ENCODE measurements at regions not wholly inside any gene's neighbourhood (a gene's known extent, or its start where the extent isn't known, plus 50 kb on each side); places are given as distances from the start of the nearest gene placed in this dataset.

GRCh38 chr16:50430076-50430475 lies 61.3 kb upstream of the BRD7 start:
- TF ChIP-seq, protein P1, sequence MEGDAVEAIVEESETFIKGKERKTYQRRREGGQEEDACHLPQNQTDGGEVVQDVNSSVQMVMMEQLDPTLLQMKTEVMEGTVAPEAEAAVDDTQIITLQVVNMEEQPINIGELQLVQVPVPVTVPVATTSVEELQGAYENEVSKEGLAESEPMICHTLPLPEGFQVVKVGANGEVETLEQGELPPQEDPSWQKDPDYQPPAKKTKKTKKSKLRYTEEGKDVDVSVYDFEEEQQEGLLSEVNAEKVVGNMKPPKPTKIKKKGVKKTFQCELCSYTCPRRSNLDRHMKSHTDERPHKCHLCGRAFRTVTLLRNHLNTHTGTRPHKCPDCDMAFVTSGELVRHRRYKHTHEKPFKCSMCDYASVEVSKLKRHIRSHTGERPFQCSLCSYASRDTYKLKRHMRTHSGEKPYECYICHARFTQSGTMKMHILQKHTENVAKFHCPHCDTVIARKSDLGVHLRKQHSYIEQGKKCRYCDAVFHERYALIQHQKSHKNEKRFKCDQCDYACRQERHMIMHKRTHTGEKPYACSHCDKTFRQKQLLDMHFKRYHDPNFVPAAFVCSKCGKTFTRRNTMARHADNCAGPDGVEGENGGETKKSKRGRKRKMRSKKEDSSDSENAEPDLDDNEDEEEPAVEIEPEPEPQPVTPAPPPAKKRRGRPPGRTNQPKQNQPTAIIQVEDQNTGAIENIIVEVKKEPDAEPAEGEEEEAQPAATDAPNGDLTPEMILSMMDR (IDR thresholded peaks at IDR 0.05; ENCODE audit: low read depth, low read length, missing input control): no peak
- TF ChIP-seq JUND (IDR thresholded peaks at IDR 0.05) (no peak), FOXA1 (IDR thresholded peaks at IDR 0.05) (no peak), SP1 (IDR thresholded peaks at IDR 0.05) (no peak), EGR1 (IDR thresholded peaks at IDR 0.05; ENCODE audit: low read depth in 2 of 2) (no peak), RAD21 (IDR thresholded peaks at IDR 0.05) (no peak), YY1 (IDR thresholded peaks at IDR 0.05) (no peak)
- TF ChIP-seq, protein P2, sequence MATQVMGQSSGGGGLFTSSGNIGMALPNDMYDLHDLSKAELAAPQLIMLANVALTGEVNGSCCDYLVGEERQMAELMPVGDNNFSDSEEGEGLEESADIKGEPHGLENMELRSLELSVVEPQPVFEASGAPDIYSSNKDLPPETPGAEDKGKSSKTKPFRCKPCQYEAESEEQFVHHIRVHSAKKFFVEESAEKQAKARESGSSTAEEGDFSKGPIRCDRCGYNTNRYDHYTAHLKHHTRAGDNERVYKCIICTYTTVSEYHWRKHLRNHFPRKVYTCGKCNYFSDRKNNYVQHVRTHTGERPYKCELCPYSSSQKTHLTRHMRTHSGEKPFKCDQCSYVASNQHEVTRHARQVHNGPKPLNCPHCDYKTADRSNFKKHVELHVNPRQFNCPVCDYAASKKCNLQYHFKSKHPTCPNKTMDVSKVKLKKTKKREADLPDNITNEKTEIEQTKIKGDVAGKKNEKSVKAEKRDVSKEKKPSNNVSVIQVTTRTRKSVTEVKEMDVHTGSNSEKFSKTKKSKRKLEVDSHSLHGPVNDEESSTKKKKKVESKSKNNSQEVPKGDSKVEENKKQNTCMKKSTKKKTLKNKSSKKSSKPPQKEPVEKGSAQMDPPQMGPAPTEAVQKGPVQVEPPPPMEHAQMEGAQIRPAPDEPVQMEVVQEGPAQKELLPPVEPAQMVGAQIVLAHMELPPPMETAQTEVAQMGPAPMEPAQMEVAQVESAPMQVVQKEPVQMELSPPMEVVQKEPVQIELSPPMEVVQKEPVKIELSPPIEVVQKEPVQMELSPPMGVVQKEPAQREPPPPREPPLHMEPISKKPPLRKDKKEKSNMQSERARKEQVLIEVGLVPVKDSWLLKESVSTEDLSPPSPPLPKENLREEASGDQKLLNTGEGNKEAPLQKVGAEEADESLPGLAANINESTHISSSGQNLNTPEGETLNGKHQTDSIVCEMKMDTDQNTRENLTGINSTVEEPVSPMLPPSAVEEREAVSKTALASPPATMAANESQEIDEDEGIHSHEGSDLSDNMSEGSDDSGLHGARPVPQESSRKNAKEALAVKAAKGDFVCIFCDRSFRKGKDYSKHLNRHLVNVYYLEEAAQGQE (IDR thresholded peaks at IDR 0.05): no peak
- TF ChIP-seq, protein P3, sequence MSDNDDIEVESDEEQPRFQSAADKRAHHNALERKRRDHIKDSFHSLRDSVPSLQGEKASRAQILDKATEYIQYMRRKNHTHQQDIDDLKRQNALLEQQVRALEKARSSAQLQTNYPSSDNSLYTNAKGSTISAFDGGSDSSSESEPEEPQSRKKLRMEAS (IDR thresholded peaks at IDR 0.05): no peak
